HUDEP-2 (cell line): ENCODE measurements at regions not wholly inside any gene's neighbourhood (a gene's known extent, or its start where the extent isn't known, plus 50 kb on each side); places are given as distances from the start of the nearest gene placed in this dataset.

ENCODE experiments used
- DNase-seq, 76 experiments: peaks; one replicate each; lab custom pipeline; 2025; ENCODE audit not compliant: unreplicated experiment in 76 of 76; lab: John Stamatoyannopoulos, UW

DNA sequence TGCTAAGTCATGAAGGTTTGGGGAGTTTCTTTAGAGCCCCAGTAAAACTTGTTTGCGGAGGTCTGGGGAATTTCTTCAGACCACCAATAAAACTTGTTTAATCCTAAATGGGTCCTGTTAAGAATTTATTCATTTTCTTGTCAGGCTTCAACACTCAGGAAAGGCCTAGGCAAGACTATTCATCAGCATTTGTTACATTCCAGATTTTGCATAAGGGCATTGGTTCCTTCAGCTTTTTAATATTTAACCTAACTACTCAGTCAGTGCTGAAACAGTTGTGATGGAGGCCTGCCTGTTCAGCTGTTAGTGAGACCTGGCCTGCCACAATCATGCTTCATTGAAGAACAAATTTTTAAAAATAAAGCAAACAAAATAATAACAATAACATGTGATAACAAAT lies 954.2 kb upstream of the SEMA6D start:
- no peak for DNase-seq

GRCh38 chr15:46764851-46765250 lies 952.5 kb upstream of the SEMA6D start:
- no peak for DNase-seq

- no peak for DNase-seq
These were observed 951.3 kb upstream of the SEMA6D start for GRCh38 chr15:46766021-46766420.

GRCh38 chr15:46768287-46768686 lies 949.0 kb upstream of the SEMA6D start:
- peak in 1 of 76 experiments; percentile 0 for DNase-seq

GRCh38 chr15:46773016-46773415 lies 944.3 kb upstream of the SEMA6D start:
- no peak for DNase-seq

- DNase-seq: no peak
These were observed 938.4 kb upstream of the SEMA6D start for GRCh38 chr15:46778876-46779275.

GRCh38 chr15:46786590-46787285 lies 930.6 kb upstream of the SEMA6D start:
- no peak for DNase-seq

- no peak for DNase-seq
These were observed 921.6 kb upstream of the SEMA6D start for GRCh38 chr15:46795685-46796084.

GRCh38 chr15:46808834-46809233 lies 908.5 kb upstream of the SEMA6D start:
- no peak for DNase-seq

GRCh38 chr15:46815240-46815639 lies 902.1 kb upstream of the SEMA6D start:
- no peak for DNase-seq

DNA sequence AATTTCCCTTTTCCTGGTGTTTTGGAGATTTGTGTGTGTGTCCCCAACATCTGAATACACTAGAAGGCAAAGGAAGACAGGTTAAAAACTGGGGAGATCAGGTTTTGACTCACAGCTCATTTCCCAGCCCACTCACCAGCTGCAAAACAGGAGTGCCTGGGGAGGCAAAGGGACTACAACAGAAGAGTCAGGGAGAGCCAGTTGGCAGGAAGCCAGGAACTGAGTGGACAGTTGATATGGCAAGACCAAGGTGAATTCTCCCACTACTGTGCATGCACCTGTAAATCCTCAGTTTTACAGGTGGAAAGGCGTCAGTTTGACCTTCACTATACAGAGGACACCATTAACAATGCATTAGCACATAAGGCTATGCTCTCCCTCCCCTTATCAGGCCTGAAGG lies 901.5 kb upstream of the SEMA6D start:
- DNase-seq: no peak

- DNase-seq: no peak
These were observed 868.6 kb upstream of the SEMA6D start for GRCh38 chr15:46848704-46849103.

GRCh38 chr15:46853600-46853999 lies 863.7 kb upstream of the SEMA6D start:
- no peak for DNase-seq

GRCh38 chr15:46854564-46854963 lies 862.7 kb upstream of the SEMA6D start:
- no peak for DNase-seq

- DNase-seq: no peak
These were observed 861.9 kb upstream of the SEMA6D start for GRCh38 chr15:46855388-46855787.

DNA sequence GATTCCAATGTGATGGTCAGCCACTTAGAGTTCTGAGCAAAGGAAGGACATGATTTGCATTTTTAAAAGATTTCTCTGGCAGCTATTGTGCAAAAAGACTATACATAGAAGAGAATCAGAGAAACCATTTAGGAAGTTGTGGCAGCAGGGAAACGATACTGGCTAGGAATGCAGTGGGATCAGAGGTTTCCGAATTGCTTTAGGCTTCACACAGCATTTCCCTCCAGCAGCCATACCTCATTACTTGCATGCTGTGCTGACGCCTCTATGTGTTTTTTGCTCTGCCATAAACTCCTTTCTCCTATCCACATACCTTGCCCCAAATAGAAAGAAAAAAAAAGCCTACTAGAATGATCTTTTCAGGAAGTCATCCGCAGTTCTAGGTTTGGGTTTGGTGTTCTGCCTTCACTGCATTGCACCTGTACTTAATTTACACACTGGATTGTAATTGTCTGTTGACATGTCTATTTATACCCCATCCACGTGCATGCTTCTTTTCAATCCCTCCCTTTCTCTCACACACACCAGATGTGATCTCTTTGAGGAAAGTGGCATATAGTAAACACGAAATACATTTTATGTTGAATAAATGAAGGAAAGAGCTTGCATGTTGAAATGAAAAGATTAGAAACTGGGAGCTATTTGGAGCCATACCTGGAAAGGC lies 860.3 kb upstream of the SEMA6D start:
- no peak for DNase-seq

- no peak for DNase-seq
These were observed 859.2 kb upstream of the SEMA6D start for GRCh38 chr15:46858150-46858549.

DNA sequence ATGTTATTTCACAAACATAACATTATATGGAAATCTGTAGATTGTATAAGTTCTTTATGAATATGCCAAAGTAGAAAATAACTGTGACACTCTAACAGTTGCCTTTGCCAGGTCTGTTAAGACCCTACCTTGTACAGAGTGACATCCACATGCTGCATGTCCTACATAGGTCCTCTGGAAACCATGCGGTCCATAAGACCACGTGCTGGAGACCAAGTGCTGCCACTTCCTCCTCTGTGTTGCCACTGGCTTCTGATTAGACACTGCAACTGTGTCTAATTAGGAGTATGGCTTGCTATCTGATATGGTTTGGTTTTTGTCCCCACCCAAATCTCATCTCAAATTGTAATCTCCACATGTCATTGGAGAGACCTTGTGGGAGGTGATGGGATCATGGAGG lies 855.5 kb upstream of the SEMA6D start:
- no peak for DNase-seq

GRCh38 chr15:46865155-46865554 lies 852.1 kb upstream of the SEMA6D start:
- DNase-seq: no peak

DNA sequence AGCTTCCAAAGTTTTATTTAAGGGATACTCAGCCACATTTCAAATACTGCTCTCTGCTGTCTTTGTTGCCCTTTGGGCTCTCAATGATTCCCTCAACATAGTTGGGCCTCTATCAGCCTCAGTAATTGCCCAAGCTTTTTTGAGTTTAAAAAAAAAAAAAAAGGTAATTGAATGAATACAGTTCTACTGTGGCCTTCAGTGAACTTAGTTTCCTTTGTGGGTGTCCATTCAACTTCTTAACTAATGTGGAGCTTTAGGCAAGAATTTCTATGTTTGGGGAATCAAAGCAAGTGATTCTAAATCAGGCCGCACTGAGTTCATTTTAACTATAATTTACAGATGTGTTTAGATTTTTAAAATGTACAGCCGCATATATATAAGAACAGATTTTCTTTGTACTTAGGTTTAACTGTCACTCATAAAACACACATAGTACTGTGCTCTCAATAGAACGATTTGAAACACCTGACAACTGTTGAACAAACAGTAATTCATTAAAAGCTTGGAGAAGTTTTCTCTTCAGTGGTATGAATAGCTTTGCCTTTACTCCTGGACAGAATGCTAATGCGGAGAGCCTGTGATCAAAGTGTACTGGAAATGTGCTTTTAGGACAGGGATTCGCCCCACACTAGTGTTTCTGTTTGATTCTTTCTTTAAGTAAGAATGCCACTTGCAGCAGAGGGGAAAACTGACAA lies 844.9 kb upstream of the SEMA6D start:
- DNase-seq: no peak

DNA sequence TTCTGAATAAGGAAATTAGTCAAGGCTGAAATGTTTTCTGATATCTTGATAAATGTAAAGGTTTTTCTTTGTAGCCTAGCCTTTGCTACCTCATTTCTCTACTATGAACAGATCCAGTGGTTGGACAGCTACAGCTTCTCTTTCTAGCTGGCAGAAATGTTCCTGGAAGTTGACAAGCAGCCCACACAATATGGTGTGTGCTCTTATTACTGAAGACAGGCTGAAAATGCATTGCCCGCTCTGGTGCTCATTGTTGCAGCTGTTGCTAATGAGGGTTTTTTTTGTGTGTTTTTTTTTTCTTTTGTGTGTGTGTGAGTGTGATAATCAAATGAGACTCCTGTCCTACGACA lies 844.3 kb upstream of the SEMA6D start:
- DNase-seq: no peak
